Tibial nerve (tissue), 4 donors: ENCODE measurements at regions not wholly inside any gene's neighbourhood (a gene's known extent, or its start where the extent isn't known, plus 50 kb on each side); places are given as distances from the start of the nearest gene placed in this dataset.
"Not testable (repeated sequence)": the region's sequence is repeated elsewhere in the genome, so short reads cannot be mapped to it uniquely, and the experiment has no call there.

Experiments
- DNase-seq, 2 donors: peaks; one replicate each; pipeline ENCODE4 v3.0.0-alpha.2; 2019; ENCODE audit warnings: low spot score in 2 of 2
- H3K27ac ChIP-seq, 4 donors: fragments of 200-600 bp; sonication (generic) in 3 of 4; one replicate each; pipeline ENCODE4 v1.5.1; 2017 to 2019; ENCODE audit warnings: mild to moderate bottlenecking in 1 of 4
- H3K27me3 ChIP-seq, 2 donors: fragments of 200-600 bp; sonication (generic) in 1 of 2; one replicate each; pipeline versions ENCODE4 v1.5.1 to v1.6.0; 2017 to 2019
- H3K36me3 ChIP-seq, 3 donors: fragments of 200-600 bp; sonication (generic); one replicate each; pipeline ENCODE4 v1.5.1; 2018 to 2019
- H3K4me1 ChIP-seq, 4 donors: fragments of 200-600 bp; sonication (generic) in 3 of 4; one replicate each; pipeline ENCODE4 v1.5.1; 2017 to 2019
- H3K4me3 ChIP-seq, 4 donors: fragments of 200-600 bp; sonication (generic) in 3 of 4; one replicate each; pipeline ENCODE4 v1.5.1; 2017 to 2019; ENCODE audit warnings: mild to moderate bottlenecking in 1 of 4, moderate library complexity in 1 of 4
- H3K9me3 ChIP-seq, 4 donors: fragments of 200-600 bp; sonication (generic) in 3 of 4; one replicate each; pipeline ENCODE4 v1.5.1; 2017 to 2019
- EP300 ChIP-seq, 2 donors: sonication (generic); formaldehyde crosslinking; IDR thresholded peaks; one replicate each; pipeline ENCODE4 v1.6.1; 2017; ENCODE audit warnings: antibody characterized with exemption in 2 of 2, mild to moderate bottlenecking in 1 of 2
- POLR2A ChIP-seq, 2 donors: fragments of 450-650 bp; IDR thresholded peaks; one replicate each; pipeline ENCODE4 v1.6.1; 2017; ENCODE audit warnings: antibody characterized with exemption in 2 of 2, mild to moderate bottlenecking in 2 of 2, moderate library complexity in 2 of 2
- WGBS, 2 donors: methylation state at CpG; one replicate each; pipeline ENCODE4 v1.1.5; 2018; 5-methylcytosine and 5-hydroxymethylcytosine counted together
- TF ChIP-seq, protein P1 (sequence below), 5 experiments: fragments of 200-600 bp in 3 of 5; fragments of 450-650 bp in 2 of 5; sonication (generic) in 3 of 5; IDR thresholded peaks; one replicate each; pipeline ENCODE4 v1.5.1; 2016 to 2019; ENCODE audit warnings: antibody characterized with exemption in 5 of 5, mild to moderate bottlenecking in 3 of 5, moderate library complexity in 2 of 5

DNA sequence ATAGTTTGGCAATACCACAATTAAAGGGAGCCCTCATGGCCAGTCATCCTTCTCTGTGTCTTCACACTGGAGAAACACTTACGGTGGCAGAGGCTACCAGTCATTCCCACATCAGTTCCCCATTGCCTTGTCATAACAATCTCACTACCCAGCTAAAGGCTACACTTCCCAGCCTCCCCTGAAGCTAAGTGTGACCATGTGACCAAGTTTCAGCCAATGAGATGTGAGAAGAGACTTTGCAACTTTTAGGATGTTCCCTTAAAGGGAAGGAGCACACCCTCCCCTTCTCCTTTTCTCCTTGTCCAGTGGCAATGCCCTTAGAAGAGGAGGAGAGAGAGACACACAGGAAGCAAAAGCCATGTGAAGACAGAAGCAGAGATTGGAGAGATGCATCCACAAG is 89.0 kb upstream of the RAB12 start:
- Histone ChIP-seq H3K9me3 (peaks cover 0 to 9% (median 0%) of the 10 kb centered on the region in 4 donors), H3K4me3 (no peak overlapping the region), H3K4me1 (no peaks in the 10 kb centered on the region), H3K27ac (no peak overlapping the region), H3K27me3 (no peaks in the 10 kb centered on the region), H3K36me3 (no peaks in the 10 kb centered on the region)
- DNase-seq = no peak
- 94 to 100% methylated on average over 1 of the region's 1 CpG for WGBS, 2 donors
- TF ChIP-seq POLR2A (IDR thresholded peaks at IDR 0.05) (no peak), EP300 (IDR thresholded peaks at IDR 0.05) (no peak)
- TF ChIP-seq, protein P1, sequence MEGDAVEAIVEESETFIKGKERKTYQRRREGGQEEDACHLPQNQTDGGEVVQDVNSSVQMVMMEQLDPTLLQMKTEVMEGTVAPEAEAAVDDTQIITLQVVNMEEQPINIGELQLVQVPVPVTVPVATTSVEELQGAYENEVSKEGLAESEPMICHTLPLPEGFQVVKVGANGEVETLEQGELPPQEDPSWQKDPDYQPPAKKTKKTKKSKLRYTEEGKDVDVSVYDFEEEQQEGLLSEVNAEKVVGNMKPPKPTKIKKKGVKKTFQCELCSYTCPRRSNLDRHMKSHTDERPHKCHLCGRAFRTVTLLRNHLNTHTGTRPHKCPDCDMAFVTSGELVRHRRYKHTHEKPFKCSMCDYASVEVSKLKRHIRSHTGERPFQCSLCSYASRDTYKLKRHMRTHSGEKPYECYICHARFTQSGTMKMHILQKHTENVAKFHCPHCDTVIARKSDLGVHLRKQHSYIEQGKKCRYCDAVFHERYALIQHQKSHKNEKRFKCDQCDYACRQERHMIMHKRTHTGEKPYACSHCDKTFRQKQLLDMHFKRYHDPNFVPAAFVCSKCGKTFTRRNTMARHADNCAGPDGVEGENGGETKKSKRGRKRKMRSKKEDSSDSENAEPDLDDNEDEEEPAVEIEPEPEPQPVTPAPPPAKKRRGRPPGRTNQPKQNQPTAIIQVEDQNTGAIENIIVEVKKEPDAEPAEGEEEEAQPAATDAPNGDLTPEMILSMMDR (IDR thresholded peaks at IDR 0.05) = no peak

DNA sequence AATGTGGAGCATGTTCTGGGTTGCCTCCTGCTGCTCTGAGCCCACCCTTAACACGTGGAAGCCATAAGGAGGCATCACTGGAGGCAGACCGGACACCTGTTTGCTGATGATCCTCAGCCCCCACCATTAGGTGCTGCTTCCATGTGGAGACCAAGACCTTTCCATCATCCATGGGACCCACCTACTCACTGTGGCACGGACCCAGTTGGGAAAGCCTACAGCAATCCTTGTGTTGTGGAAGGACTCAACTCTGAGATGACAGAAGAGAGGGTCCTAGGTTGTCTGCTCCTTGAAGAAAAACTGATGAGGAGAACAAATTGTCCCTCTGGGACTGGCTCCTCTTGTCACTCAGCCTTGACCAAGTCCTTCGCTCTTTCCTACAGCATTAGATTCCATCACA is 86.5 kb upstream of the RAB12 start:
- Histone ChIP-seq H3K27ac (no peak overlapping the region), H3K4me1 (no peaks in the 10 kb centered on the region), H3K36me3 (no peaks in the 10 kb centered on the region), H3K4me3 (no peak overlapping the region), H3K27me3 (no peaks in the 10 kb centered on the region), H3K9me3 (peaks cover 0 to 9% (median 0%) of the 10 kb centered on the region in 4 donors)
- TF ChIP-seq EP300 (IDR thresholded peaks at IDR 0.05) (no peak), POLR2A (IDR thresholded peaks at IDR 0.05) (no peak)
- TF ChIP-seq, protein P1 (IDR thresholded peaks at IDR 0.05) = no peak
- 91 to 100% methylated on average over 3 to 4 of the region's 4 CpGs for WGBS, 2 donors
- no peak for DNase-seq

DNA sequence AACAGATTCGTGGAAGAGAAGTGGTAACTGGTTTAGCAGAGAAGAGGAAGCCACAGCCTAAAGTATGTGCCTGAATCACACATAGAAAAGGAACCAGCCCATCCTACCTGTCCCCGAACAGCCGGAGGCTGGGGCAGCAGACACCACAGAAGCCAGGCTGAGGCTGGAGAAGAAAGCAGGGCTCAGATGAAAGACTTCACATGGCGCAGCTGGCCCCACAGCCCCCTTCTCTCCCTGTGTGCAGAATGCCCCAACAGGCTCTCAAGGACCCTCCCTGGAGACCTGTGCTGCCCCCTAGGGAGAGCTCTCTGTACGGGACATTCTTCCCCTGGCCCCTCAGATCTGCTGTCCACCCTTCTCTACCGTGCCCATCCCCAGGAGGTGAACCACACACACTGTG is 83.5 kb upstream of the RAB12 start:
- TF ChIP-seq, protein P1 (IDR thresholded peaks at IDR 0.05) = no peak
- 56 to 57% methylated on average over 6 of the region's 6 CpGs for WGBS, 2 donors

DNA sequence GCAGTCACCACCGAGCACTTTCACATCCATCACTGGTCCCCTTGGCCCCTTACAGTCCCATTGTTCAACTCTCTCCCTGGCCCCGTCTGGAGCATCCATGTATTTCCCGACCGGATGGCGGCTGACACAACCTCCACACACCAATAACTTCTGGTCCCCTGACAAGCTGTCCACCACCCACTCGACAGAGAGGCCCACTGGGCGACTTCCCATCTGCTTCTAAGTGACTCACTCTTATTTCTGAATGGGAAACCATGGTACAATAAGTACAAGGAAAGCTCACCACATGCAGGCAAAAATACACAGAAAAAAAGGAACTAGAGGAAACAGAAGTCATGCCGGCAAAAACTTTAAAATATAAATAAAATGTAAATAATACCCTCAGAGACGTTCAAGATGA is 82.9 kb upstream of the RAB12 start:
- WGBS, 2 donors = 72 to 78% methylated on average over 9 of the region's 9 CpGs

More for the DNA sequence above, 83.5 kb upstream of the RAB12 start:
- H3K9me3 ChIP-seq = peaks cover 0 to 18% (median 2%) of the 10 kb centered on the region in 4 donors
- no peaks in the 10 kb centered on the region for H3K4me1 ChIP-seq
- no peaks in the 10 kb centered on the region for H3K36me3 ChIP-seq
- H3K4me3 ChIP-seq = no peak overlapping the region
- H3K27me3 ChIP-seq = no peaks in the 10 kb centered on the region
- no peak overlapping the region for H3K27ac ChIP-seq
- DNase-seq = no peak

DNA sequence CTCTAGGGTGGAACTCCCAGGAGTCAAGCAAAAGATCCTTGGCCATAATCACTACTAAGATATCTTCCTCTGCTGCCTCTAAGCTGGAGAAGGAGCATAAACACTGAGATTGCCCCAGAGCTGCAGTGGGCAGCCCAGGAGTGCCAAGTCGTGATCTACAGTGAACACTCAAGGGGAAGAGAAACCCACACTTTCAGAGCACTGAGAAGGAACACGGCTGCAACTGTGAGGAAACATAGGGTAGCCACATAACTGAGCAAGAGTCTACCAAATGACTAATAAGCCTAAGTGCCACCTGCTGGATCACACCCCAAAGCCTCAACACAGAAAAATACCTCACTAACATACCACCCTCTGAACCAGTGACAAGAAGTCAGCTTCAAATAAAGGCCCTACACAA is 79.6 kb upstream of the RAB12 start:
- DNase-seq = no peak
- WGBS, 2 donors = 80 to 83% methylated on average over 2 of the region's 2 CpGs
- Histone ChIP-seq H3K9me3 (peaks cover 0 to 41% (median 12%) of the 10 kb centered on the region in 4 donors), H3K4me3 (no peak overlapping the region), H3K27ac (no peak overlapping the region), H3K36me3 (no peaks in the 10 kb centered on the region), H3K27me3 (no peaks in the 10 kb centered on the region), H3K4me1 (no peaks in the 10 kb centered on the region)
- TF ChIP-seq EP300 (IDR thresholded peaks at IDR 0.05) (no peak), POLR2A (IDR thresholded peaks at IDR 0.05) (no peak)
- TF ChIP-seq, protein P1 (IDR thresholded peaks at IDR 0.05) = no peak

More for the DNA sequence above, 82.9 kb upstream of the RAB12 start:
- no peak for DNase-seq
- no peak overlapping the region for H3K27ac ChIP-seq
- H3K27me3 ChIP-seq = no peaks in the 10 kb centered on the region
- TF ChIP-seq EP300 (IDR thresholded peaks at IDR 0.05) (no peak), POLR2A (IDR thresholded peaks at IDR 0.05) (no peak)
- TF ChIP-seq, protein P1 (IDR thresholded peaks at IDR 0.05) = no peak
- no peak overlapping the region for H3K4me3 ChIP-seq
- peaks cover 0 to 21% (median 5%) of the 10 kb centered on the region in 4 donors for H3K9me3 ChIP-seq
- H3K4me1 ChIP-seq = no peaks in the 10 kb centered on the region
- no peaks in the 10 kb centered on the region for H3K36me3 ChIP-seq

GRCh38 chr18:8531084-8531483 is 78.2 kb upstream of the RAB12 start:
- H3K27me3 ChIP-seq = not testable (repeated sequence)
- WGBS, 2 donors = 86 to 90% methylated on average over 2 of the region's 2 CpGs

More at GRCh38 chr18:8531084-8531483, 78.2 kb upstream of the RAB12 start:
- H3K27ac ChIP-seq, H3K36me3 ChIP-seq, DNase-seq, H3K4me3 ChIP-seq, H3K4me1 ChIP-seq: not testable (repeated sequence)
- peaks cover 0 to 43% (median 12%) of the 10 kb centered on the region in 4 donors for H3K9me3 ChIP-seq
